ENCODE measurements at regions not wholly inside any gene's neighbourhood (a gene's known extent, or its start where the extent isn't known, plus 50 kb on each side); places are given as distances from the start of the nearest gene placed in this dataset.

- Histone ChIP-seq H4K20me1 (ENCODE audit: insufficient read depth) (no peaks in the 10 kb centered on the region), H3K36me3 (ENCODE audit: insufficient read depth, low read length) (no peaks in the 10 kb centered on the region), H3K79me2 (replicated peaks; ENCODE audit: insufficient read depth, low read length) (no peaks in the 10 kb centered on the region), H3K9ac (ENCODE audit: low read length) (no peak overlapping the region), H3K4me3 (ENCODE audit: low read length) (peak overlapping the region; percentile 57), H3K27ac (ENCODE audit: low read length) (no peak overlapping the region), H3K4me2 (ENCODE audit: low read length) (no peak overlapping the region), H3K9me2 (ENCODE audit: insufficient read depth, low read length) (no peaks in the 10 kb centered on the region), H3K27me3 (ENCODE audit: insufficient read depth, low read depth, low read length) (peaks cover 87% of the 10 kb centered on the region), H3F3A (ENCODE audit: insufficient read depth, low read length, poor library complexity, severe bottlenecking) (no peaks in the 10 kb centered on the region), H2AFZ (ENCODE audit: low read depth, low read length) (no peak overlapping the region), H3K9me3 (ENCODE audit: low read length) (no peaks in the 10 kb centered on the region)
- TF ChIP-seq REST (IDR thresholded peaks at IDR 0.05; ENCODE audit: borderline replicate concordance) (no peak), RAD21 (conservative IDR thresholded peaks at IDR 0.05) (no peak), CTCF (IDR thresholded peaks at IDR 0.05; ENCODE audit: poor library complexity, severe bottlenecking) (no peak), EP300 (conservative IDR thresholded peaks at IDR 0.05; ENCODE audit: poor library complexity, severe bottlenecking) (no peak), POLR2AphosphoS5 (IDR thresholded peaks at IDR 0.05) (no peak), EZH2 (IDR thresholded peaks at IDR 0.05; ENCODE audit: borderline replicate concordance, insufficient read depth, low read length, poor library complexity, severe bottlenecking) (peak; percentile 99)
These were observed 89.5 kb upstream of the PAX2 start for GRCh38 chr10:100655760-100656421.

- H3K27me3 ChIP-seq (ENCODE audit: insufficient read depth, low read depth, low read length) = peaks cover 90% of the 10 kb centered on the region
- no peak overlapping the region for H3K4me2 ChIP-seq (ENCODE audit: low read length)
- no peaks in the 10 kb centered on the region for H3K9me2 ChIP-seq (ENCODE audit: insufficient read depth, low read length)
- H3K9ac ChIP-seq (ENCODE audit: low read length) = no peak overlapping the region
- H3K79me2 ChIP-seq (replicated peaks; ENCODE audit: insufficient read depth, low read length) = no peaks in the 10 kb centered on the region
- H3K36me3 ChIP-seq (ENCODE audit: insufficient read depth, low read length) = no peaks in the 10 kb centered on the region
- no peaks in the 10 kb centered on the region for H3K9me3 ChIP-seq (ENCODE audit: low read length)
- TF ChIP-seq RAD21 (conservative IDR thresholded peaks at IDR 0.05) (no peak), TAF1 (IDR thresholded peaks at IDR 0.05; ENCODE audit: low read depth) (no peak), MXI1 (conservative IDR thresholded peaks at IDR 0.05; ENCODE audit: poor library complexity, severe bottlenecking) (no peak), POLR2AphosphoS5 (IDR thresholded peaks at IDR 0.05) (no peak), EZH2 (IDR thresholded peaks at IDR 0.05; ENCODE audit: borderline replicate concordance, insufficient read depth, low read length, poor library complexity, severe bottlenecking) (no peak), REST (IDR thresholded peaks at IDR 0.05; ENCODE audit: borderline replicate concordance) (no peak), EP300 (conservative IDR thresholded peaks at IDR 0.05; ENCODE audit: poor library complexity, severe bottlenecking) (no peak), CTCF (IDR thresholded peaks at IDR 0.05; ENCODE audit: poor library complexity, severe bottlenecking) (no peak), SMC3 (conservative IDR thresholded peaks at IDR 0.05; ENCODE audit: poor library complexity) (no peak)
- H4K20me1 ChIP-seq (ENCODE audit: insufficient read depth) = no peaks in the 10 kb centered on the region
- H2AFZ ChIP-seq (ENCODE audit: low read depth, low read length) = no peak overlapping the region
- no peak overlapping the region for H3K27ac ChIP-seq (ENCODE audit: low read length)
- no peaks in the 10 kb centered on the region for H3F3A ChIP-seq (ENCODE audit: insufficient read depth, low read length, poor library complexity, severe bottlenecking)
- no peak overlapping the region for H3K4me3 ChIP-seq (ENCODE audit: low read length)
These were observed 88.9 kb upstream of the PAX2 start for GRCh38 chr10:100656454-100656853.

Data from neural cell (in vitro differentiated cells).